Stromal cell of bone marrow (primary cell): ENCODE measurements at regions not wholly inside any gene's neighbourhood (a gene's known extent, or its start where the extent isn't known, plus 50 kb on each side); places are given as distances from the start of the nearest gene placed in this dataset.
A peak's percentile ranks its signal among the peaks of the same experiment; 100 is the strongest.
"Not testable (repeated sequence)": the region's sequence is repeated elsewhere in the genome, so short reads cannot be mapped to it uniquely, and the experiment has no call there.

ENCODE experiments used
- DNase-seq: peaks from one replicate; pipeline ENCODE4 v3.0.0-alpha.2; 2012; ENCODE audit warnings: low read depth

GRCh38 chr22:22120160-22120559, 124.4 kb upstream of the VPREB1 start:
- DNase-seq = no peak

- no peak for DNase-seq
These were observed 125.6 kb upstream of the VPREB1 start for GRCh38 chr22:22118987-22119386.

GRCh38 chr22:22117864-22118544, 126.6 kb upstream of the VPREB1 start:
- not testable (repeated sequence) for DNase-seq

- DNase-seq = not testable (repeated sequence)
These were observed 127.4 kb upstream of the VPREB1 start for GRCh38 chr22:22116997-22117770.

GRCh38 chr22:22113701-22114100, 130.9 kb upstream of the VPREB1 start:
- no peak for DNase-seq

GRCh38 chr22:22112533-22113294, 130.1 kb upstream of the TOP3B start:
- DNase-seq = no peak

GRCh38 chr22:22111983-22112382, 129.4 kb upstream of the TOP3B start:
- DNase-seq = no peak

- DNase-seq = peak; percentile 50
These were observed 128.7 kb upstream of the TOP3B start for GRCh38 chr22:22111267-22111751.

GRCh38 chr22:22110548-22111266, 128.1 kb upstream of the TOP3B start:
- peak; percentile 40 for DNase-seq

GRCh38 chr22:22109693-22110466, 127.3 kb upstream of the TOP3B start:
- DNase-seq = no peak

GRCh38 chr22:22106855-22107254, 124.3 kb upstream of the TOP3B start:
- no peak for DNase-seq

- DNase-seq = no peak
These were observed 122.8 kb upstream of the TOP3B start for GRCh38 chr22:22105364-22105763.

GRCh38 chr22:22103078-22103875, 120.7 kb upstream of the TOP3B start:
- DNase-seq = no peak

GRCh38 chr22:22099833-22100812, 117.5 kb upstream of the TOP3B start:
- DNase-seq = no peak

- DNase-seq = no peak
These were observed 116.6 kb upstream of the TOP3B start for GRCh38 chr22:22099194-22099486.

- DNase-seq = no peak
These were observed 116.0 kb upstream of the TOP3B start for GRCh38 chr22:22098457-22099193.

- DNase-seq = no peak
These were observed 115.2 kb upstream of the TOP3B start for GRCh38 chr22:22097727-22098228.

- DNase-seq = no peak
These were observed 112.3 kb upstream of the TOP3B start for GRCh38 chr22:22094921-22095320.
